NCI-H146 treated with DMSO at 0.1 percent for 48 hours (cell line): ENCODE measurements at regions not wholly inside any gene's neighbourhood (a gene's known extent, or its start where the extent isn't known, plus 50 kb on each side); places are given as distances from the start of the nearest gene placed in this dataset.

ENCODE experiments used
- DNase-seq: peaks from one replicate; lab custom pipeline; 2025; ENCODE audit not compliant: unreplicated experiment; lab: John Stamatoyannopoulos, UW

DNA sequence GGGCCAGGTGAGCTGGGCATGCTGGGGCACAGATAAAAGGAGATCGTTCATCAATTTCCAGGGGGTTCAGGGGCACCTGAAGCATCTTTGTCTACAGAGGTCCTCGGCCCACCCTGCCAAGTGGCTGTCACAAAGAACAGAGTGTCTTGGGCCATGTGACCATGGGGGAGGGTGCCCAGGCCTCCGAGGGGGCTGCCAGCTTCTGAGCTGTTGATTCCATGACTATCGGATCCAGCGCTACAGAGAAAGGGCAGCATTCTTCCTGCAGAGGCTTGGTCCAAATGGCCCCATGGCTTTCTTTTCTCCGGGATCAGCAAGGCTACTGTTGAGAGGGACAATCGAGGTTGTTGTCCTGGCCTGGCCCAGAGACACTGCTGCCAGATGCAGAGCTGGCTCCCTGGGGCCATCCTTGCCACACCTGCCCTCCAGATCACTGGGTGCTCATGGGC lies 289.2 kb downstream of the ZSWIM6 start:
- no peak for DNase-seq

DNA sequence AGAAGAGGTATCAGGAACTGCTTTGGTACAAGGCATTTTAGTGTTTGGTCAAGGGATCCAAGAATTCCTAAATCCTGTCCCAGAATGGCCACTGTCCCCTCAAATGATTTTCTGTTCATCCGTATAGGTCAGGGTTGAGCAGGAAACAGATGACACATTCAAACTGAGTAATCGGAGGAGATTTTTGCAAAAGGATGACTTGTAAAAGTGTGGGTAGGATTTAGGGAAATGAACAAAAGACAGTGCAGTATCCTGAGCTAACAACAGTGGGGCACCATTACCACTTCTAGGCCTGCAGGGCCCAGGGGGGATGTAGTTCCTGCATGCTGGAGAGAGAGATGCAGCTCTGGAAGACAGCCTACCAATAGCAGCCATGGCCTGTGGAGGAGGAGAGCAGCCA lies 290.1 kb downstream of the ZSWIM6 start:
- no peak for DNase-seq

GRCh38 chr5:61623401-61624069 lies 291.5 kb downstream of the ZSWIM6 start:
- DNase-seq = no peak

DNA sequence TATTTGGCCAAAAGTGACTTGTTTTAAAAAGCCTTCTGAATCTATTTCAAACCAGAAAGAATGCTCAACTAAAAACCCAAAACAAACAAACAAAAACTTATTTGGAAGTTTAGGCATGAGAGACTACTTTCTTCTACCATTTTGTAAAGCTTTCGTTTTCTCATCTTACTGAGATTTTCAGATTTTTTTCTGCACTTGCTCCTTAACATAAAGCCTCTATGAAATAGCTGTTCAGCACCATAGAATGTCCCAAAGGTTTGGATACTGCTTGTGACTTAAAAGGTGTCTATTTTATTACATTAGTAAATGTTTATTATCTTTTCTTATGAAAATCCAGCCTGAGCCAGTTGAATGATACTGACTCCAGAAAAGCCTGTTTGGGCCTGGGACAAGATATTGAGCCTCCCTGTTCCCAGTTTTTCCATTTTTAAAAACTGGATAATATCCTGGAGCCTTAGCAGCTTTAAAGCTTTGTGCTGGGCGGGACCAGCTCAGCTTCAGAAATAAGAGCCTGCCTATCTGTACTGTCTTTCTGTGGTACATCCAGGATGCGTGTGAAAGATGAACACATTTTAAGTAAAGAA lies 292.6 kb downstream of the ZSWIM6 start:
- no peak for DNase-seq

GRCh38 chr5:61625137-61625561 lies 293.1 kb downstream of the ZSWIM6 start:
- DNase-seq = no peak

GRCh38 chr5:61625681-61626621 lies 293.9 kb downstream of the ZSWIM6 start:
- no peak for DNase-seq

DNA sequence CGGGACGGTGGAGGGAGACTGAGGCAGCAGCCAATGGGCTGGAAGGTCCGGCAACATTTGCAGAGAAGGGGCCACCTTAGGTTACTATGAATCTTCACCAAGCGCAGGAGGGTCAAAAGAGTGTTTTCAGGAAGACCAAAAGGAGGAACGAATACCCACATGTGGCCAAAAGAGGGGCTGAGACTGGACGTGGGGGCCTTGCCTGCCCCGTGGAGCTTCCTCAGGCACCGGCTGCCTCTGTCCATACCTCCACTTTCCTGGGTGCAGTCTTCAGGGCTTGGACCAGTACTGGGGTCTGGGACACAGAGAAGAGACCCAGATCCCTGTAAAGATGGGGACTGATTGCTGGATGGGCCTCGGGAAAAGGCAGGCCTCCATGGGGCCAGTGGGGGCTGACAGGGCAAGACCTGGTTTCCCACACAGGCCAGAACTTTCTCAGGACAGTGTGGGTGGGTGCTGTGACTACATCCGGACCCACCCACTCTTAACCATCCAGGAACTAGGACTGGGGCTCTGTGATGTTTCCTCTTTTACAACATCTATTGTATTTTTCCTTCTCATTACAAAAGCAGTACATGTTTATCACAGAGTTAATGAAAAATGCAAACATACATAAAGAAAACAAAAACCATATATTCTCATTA lies 294.7 kb downstream of the ZSWIM6 start:
- no peak for DNase-seq

GRCh38 chr5:61627531-61627930 lies 295.5 kb downstream of the ZSWIM6 start:
- DNase-seq = no peak

DNA sequence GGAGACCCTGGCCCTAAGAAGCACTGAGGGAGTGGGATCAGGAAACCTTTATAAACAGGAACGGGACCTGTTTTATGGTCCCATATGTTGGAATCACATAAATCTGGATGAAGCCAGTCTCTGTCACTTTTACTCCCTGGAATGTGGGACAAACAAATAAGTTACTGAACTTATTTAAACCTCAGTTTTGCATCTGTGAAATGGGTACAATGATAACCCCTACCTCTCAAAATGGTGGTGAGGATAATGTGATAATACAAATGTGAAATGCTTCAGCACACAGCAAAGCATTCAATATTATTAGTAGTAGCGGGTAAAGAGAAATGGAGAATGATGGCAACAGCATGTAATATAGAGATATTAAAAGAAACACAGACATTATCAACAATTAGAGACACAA lies 298.9 kb downstream of the ZSWIM6 start:
- no peak for DNase-seq

DNA sequence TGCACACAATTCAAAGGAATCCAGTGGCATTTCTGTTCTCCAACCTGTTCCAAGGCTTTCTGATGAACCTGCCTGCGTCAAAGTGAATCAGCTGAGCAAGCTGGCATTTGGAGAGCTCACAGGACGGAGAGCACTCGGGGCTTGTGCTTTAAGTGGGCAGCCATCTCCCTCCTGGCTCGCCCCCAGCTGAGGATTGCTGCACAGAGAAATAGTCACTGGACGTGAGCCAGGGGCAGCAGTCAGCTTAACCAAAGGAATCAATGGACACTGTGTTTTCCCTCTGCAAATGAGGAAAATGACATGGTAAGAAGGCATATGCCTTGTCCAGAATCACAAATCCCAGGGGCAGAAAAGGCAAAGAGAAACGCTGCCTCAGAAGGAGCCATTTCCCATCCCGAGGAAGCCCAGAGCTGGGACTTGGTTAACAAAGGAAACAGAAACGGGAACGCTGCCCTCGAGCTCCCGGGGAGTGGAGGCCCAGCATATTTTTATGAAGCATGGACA lies 299.4 kb downstream of the ZSWIM6 start:
- no peak for DNase-seq

DNA sequence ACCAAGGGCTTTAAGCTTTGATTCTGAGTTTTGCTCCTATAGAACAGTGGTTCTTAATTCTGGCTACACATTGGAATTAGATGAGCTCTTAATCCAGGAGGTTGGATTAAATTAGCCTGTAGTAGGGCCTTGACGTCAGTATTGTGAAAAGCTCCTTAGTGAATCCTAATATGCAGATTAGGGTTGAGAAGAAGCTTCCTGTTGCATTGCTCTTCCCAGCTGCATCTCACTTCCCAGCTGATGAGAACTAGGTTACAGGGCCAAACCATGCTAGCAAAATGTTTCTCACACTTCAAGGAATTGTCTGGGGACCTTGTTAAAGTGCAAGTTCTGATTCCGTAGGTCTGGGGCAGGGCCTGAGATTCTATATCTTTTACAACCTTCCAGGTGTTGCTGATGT lies 300.0 kb downstream of the ZSWIM6 start:
- no peak for DNase-seq

- DNase-seq = no peak
Observed at GRCh38 chr5:61635271-61635670, 303.2 kb downstream of the ZSWIM6 start.

DNA sequence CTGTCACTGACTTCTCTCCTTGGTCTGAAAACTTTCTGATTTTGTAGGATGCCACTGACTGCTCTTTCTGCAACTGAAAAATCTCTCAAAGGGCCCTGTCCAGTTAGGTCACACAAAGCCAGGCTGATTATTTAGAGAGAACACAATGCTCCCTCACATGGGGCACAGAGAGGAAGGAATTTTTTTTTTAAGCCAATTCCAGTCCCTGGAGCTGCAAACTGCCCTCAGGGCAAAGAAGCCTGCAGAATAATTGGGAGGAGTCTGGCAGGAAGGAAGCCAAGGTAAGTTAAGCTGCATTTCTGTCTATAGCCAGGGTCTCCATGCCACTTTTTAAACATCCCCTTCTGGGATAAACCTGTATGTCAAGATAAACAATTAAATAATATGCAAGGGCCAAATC lies 305.5 kb downstream of the ZSWIM6 start:
- DNase-seq = peak; percentile 79

- no peak for DNase-seq
Observed at GRCh38 chr5:61638476-61638875, 306.4 kb downstream of the ZSWIM6 start.

- DNase-seq = no peak
Observed at GRCh38 chr5:61640179-61641021, 308.3 kb downstream of the ZSWIM6 start.

- no peak for DNase-seq
Observed at GRCh38 chr5:61641748-61642565, 309.9 kb downstream of the ZSWIM6 start.

GRCh38 chr5:61647672-61648071 lies 315.6 kb downstream of the ZSWIM6 start:
- no peak for DNase-seq

DNA sequence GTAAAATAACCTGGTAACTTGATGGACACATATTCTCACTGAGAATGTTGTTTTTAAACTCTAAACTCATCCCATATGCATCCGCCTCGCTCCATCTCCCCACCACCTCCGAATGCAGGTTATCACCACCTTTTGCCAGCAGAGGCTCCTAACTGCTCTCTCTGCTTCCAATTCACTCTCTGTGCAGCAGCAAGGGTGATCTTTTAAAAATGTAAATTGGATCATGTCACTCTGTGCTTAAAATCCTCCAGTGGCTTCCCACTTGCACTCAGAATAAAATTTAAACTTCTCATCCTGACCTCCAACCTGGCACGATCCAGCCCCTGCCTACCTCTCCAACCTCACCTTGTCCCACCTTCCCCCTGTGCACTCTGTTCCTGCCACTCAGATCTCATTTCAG lies 317.2 kb downstream of the ZSWIM6 start:
- DNase-seq = no peak

GRCh38 chr5:61649971-61650370 lies 317.9 kb downstream of the ZSWIM6 start:
- no peak for DNase-seq
